Renal pelvis (tissue), 1 donor: ENCODE measurements at regions not wholly inside any gene's neighbourhood (a gene's known extent, or its start where the extent isn't known, plus 50 kb on each side); places are given as distances from the start of the nearest gene placed in this dataset.

Experiments
- DNase-seq: peaks from one replicate; pipeline ENCODE4 v3.0.0-alpha.2; 2013

DNA sequence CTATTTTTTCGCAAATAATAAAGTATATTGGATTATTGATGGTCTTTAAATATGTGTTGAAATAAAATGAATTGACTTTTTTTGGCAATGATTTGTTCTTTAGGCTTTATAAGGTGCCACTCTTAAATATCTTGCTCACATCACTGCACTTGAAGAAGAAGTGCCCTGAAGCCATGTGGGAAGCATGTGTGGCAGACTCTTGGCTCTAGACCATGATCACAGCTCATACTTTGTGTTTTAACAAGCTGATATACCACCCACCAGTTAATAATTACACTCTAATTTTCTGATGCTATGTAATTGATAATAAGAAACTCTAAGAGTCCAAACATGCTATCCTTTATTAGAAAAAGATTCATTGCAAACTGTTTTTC is 52.1 kb upstream of the TGFBR2 start:
- DNase-seq = no peak

DNA sequence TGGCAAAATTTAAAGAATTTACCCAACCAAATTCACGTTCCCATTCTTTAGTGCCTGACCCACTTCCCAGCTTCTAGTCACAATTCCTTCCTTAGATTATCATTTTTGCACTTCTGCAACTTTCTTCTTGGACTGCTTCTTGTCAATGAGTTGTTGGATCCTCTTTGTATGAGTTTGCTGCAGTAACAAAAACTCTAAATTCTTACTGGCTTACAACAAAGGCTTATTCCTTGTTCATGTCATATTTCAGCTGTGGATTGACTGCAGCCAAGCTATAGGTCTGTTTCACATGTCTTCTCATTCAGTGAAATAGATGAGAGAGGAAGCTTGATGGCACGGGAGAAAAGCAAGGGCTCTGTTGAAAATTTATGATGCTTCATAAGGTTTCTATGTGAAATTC is 50.4 kb upstream of the TGFBR2 start:
- no peak for DNase-seq
